ENCODE measurements at regions not wholly inside any gene's neighbourhood (a gene's known extent, or its start where the extent isn't known, plus 50 kb on each side); places are given as distances from the start of the nearest gene placed in this dataset.

GRCh38 chr13:106361621-106362020 is 173.8 kb downstream of the EFNB2 start:
- Histone ChIP-seq H3K27ac (ENCODE audit: low read length) (no peak overlapping the region), H3K4me3 (ENCODE audit: low read length) (no peak overlapping the region), H3K9me3 (ENCODE audit: insufficient read depth, low read length) (peaks cover 3% of the 10 kb centered on the region; the same call in 1 of the 2 replicates), H3K4me1 (ENCODE audit: low read length) (no peaks in the 10 kb centered on the region), H3K27me3 (ENCODE audit: low read depth, low read length) (no peaks in the 10 kb centered on the region), H3K36me3 (replicated peaks; ENCODE audit: low read depth, low read length) (no peaks in the 10 kb centered on the region), H3K4me2 (ENCODE audit: low read length) (no peak overlapping the region), H4K20me1 (ENCODE audit: insufficient read depth, low read length) (no peaks in the 10 kb centered on the region), H3K79me2 (ENCODE audit: low read length) (no peaks in the 10 kb centered on the region), H3K9ac (ENCODE audit: low read length) (no peak overlapping the region), H2AFZ (ENCODE audit: low read depth, low read length) (no peak overlapping the region)
- TF ChIP-seq EZH2phosphoT487 (IDR thresholded peaks at IDR 0.05; ENCODE audit: low read depth), result no peak
- TF ChIP-seq CTCF (IDR thresholded peaks at IDR 0.05; ENCODE audit: low read depth, low read length), result no peak

- Histone ChIP-seq H3K9ac (ENCODE audit: low read length) (no peak overlapping the region), H3K79me2 (ENCODE audit: low read length) (no peaks in the 10 kb centered on the region), H3K36me3 (replicated peaks; ENCODE audit: low read depth, low read length) (no peaks in the 10 kb centered on the region), H3K4me2 (ENCODE audit: low read length) (no peak overlapping the region), H3K27ac (ENCODE audit: low read length) (no peak overlapping the region), H3K4me1 (ENCODE audit: low read length) (peaks cover 3% of the 10 kb centered on the region), H2AFZ (ENCODE audit: low read depth, low read length) (no peak overlapping the region; the same call in 1 of the 2 replicates), H3K4me3 (ENCODE audit: low read length) (no peak overlapping the region), H4K20me1 (ENCODE audit: insufficient read depth, low read length) (no peaks in the 10 kb centered on the region), H3K27me3 (ENCODE audit: low read depth, low read length) (no peaks in the 10 kb centered on the region), H3K9me3 (ENCODE audit: insufficient read depth, low read length) (no peaks in the 10 kb centered on the region)
- TF ChIP-seq EZH2phosphoT487 (IDR thresholded peaks at IDR 0.05; ENCODE audit: low read depth), result no peak
- TF ChIP-seq CTCF (IDR thresholded peaks at IDR 0.05; ENCODE audit: low read depth, low read length), result no peak
Observed at GRCh38 chr13:106357198-106357597, 178.3 kb downstream of the EFNB2 start.

GRCh38 chr13:106355866-106356265 is 179.6 kb downstream of the EFNB2 start:
- H3K4me3 ChIP-seq (ENCODE audit: low read length), result no peak overlapping the region

GRCh38 chr13:106354961-106355360 is 180.5 kb downstream of the EFNB2 start:
- no peak overlapping the region for H3K4me2 ChIP-seq (ENCODE audit: low read length)
- no peak overlapping the region for H2AFZ ChIP-seq (ENCODE audit: low read depth, low read length)
- no peaks in the 10 kb centered on the region for H3K79me2 ChIP-seq (ENCODE audit: low read length)
- no peak overlapping the region for H3K27ac ChIP-seq (ENCODE audit: low read length)
- H3K27me3 ChIP-seq (ENCODE audit: low read depth, low read length), result no peaks in the 10 kb centered on the region
- no peak overlapping the region for H3K4me3 ChIP-seq (ENCODE audit: low read length)
- H4K20me1 ChIP-seq (ENCODE audit: insufficient read depth, low read length), result no peaks in the 10 kb centered on the region
- H3K9ac ChIP-seq (ENCODE audit: low read length), result no peak overlapping the region
- peaks cover 22% of the 10 kb centered on the region for H3K4me1 ChIP-seq (ENCODE audit: low read length)
- no peak for TF ChIP-seq EZH2phosphoT487 (IDR thresholded peaks at IDR 0.05; ENCODE audit: low read depth)
- TF ChIP-seq CTCF (IDR thresholded peaks at IDR 0.05; ENCODE audit: low read depth, low read length), result no peak
- H3K36me3 ChIP-seq (replicated peaks; ENCODE audit: low read depth, low read length), result no peaks in the 10 kb centered on the region
- no peaks in the 10 kb centered on the region for H3K9me3 ChIP-seq (ENCODE audit: insufficient read depth, low read length)

More at GRCh38 chr13:106355866-106356265, 179.6 kb downstream of the EFNB2 start:
- H3K9me3 ChIP-seq (ENCODE audit: insufficient read depth, low read length), result no peaks in the 10 kb centered on the region
- no peak overlapping the region for H2AFZ ChIP-seq (ENCODE audit: low read depth, low read length)
- peaks cover 13% of the 10 kb centered on the region for H3K4me1 ChIP-seq (ENCODE audit: low read length)
- H3K79me2 ChIP-seq (ENCODE audit: low read length), result no peaks in the 10 kb centered on the region
- no peak overlapping the region for H3K4me2 ChIP-seq (ENCODE audit: low read length)
- no peak overlapping the region for H3K27ac ChIP-seq (ENCODE audit: low read length)
- no peak overlapping the region for H3K9ac ChIP-seq (ENCODE audit: low read length)
- no peak for TF ChIP-seq EZH2phosphoT487 (IDR thresholded peaks at IDR 0.05; ENCODE audit: low read depth)
- TF ChIP-seq CTCF (IDR thresholded peaks at IDR 0.05; ENCODE audit: low read depth, low read length), result no peak
- H3K36me3 ChIP-seq (replicated peaks; ENCODE audit: low read depth, low read length), result no peaks in the 10 kb centered on the region
- no peaks in the 10 kb centered on the region for H3K27me3 ChIP-seq (ENCODE audit: low read depth, low read length)
- H4K20me1 ChIP-seq (ENCODE audit: insufficient read depth, low read length), result no peaks in the 10 kb centered on the region

All from OCI-LY3 (cell line).